ENCODE measurements at regions not wholly inside any gene's neighbourhood (a gene's known extent, or its start where the extent isn't known, plus 50 kb on each side); places are given as distances from the start of the nearest gene placed in this dataset.

DNA sequence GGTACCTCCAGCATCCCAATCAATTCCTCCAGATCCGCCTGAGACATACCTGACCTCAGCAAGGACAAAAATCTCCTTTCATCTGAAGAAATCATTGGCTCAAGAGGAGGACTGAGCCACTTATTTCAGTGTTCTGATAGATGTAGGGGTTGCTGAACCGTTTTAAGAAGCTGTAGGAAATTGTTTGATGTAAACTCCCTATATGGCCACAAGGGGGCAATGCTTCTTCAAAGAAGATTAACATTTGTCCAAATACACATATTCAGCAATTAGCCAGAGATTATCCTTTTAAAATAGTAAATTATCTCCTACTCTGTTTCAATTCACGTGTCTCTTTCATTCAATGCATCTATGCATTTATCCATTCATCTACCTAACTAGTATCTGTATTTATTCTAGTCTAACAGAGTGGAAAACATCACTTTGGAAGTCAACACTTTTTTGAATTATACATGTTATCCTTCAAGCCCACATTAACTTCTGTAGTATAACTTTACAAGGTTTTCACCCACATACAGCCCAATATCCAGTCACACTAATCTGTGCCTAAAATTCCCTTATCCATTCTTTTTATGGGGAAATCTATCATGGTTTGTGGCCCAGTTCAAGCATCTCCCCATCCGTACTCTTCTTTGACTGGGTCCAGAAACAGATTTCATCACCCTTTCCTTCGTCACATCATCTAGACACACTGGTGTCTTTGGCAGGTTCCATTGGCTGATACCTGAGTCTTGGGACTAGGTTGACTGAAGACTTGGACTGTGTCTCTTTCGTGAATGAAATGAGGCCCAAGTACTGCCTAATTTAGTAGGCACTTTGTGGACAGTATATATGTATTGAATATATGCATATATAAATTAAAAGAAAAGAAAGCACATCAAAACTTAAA, 411.0 kb upstream of the OR4E1 start:
- TF ChIP-seq EZH2 (IDR thresholded peaks at IDR 0.05), result no peak
- no peak for TF ChIP-seq POLR2AphosphoS5 (IDR thresholded peaks at IDR 0.05; ENCODE audit: borderline replicate concordance, low read depth, low read length)

All from SK-N-MC (cell line).